GM23248 (cell line): ENCODE measurements at regions not wholly inside any gene's neighbourhood (a gene's known extent, or its start where the extent isn't known, plus 50 kb on each side); places are given as distances from the start of the nearest gene placed in this dataset.
"Not testable (repeated sequence)": the region's sequence is repeated elsewhere in the genome, so short reads cannot be mapped to it uniquely, and the experiment has no call there.

Source experiments
- DNase-seq: peaks from one replicate; pipeline ENCODE4 v3.0.0-alpha.2; 2015
- H2AFZ ChIP-seq: fragments of 200-600 bp; sonication (generic); 2 replicates; pipeline ENCODE4 v1.6.1; 2016; ENCODE audit warnings: antibody characterized with exemption
- H3F3A ChIP-seq: fragments of 200-600 bp; sonication (generic); 2 replicates; pipeline ENCODE4 v1.6.1; 2016; ENCODE audit warnings: mild to moderate bottlenecking, antibody characterized with exemption, mixed run types; ENCODE audit not compliant: insufficient read depth
- H3K27ac ChIP-seq: fragments of 200-600 bp; sonication (generic); 2 replicates; pipeline ENCODE4 v1.5.1; 2016; ENCODE audit warnings: mild to moderate bottlenecking
- H3K27me3 ChIP-seq: fragments of 200-600 bp; sonication (generic); replicated peaks from 2 replicates; pipeline ENCODE4 v1.6.1; 2016; ENCODE audit warnings: mild to moderate bottlenecking; ENCODE audit not compliant: insufficient read depth
- H3K36me3 ChIP-seq: fragments of 200-600 bp; sonication (generic); 2 replicates; pipeline ENCODE4 v1.6.1; 2016; ENCODE audit warnings: low read depth, mild to moderate bottlenecking
- H3K4me1 ChIP-seq: fragments of 200-600 bp; sonication (generic); 2 replicates; pipeline ENCODE4 v1.6.1; 2016; ENCODE audit warnings: mild to moderate bottlenecking; ENCODE audit not compliant: insufficient read depth
- H3K4me2 ChIP-seq: fragments of 200-600 bp; sonication (generic); one replicate; pipeline ENCODE4 v1.6.1; 2016; ENCODE audit warnings: mild to moderate bottlenecking; ENCODE audit not compliant: unreplicated experiment
- H3K4me3 ChIP-seq: fragments of 200-600 bp; sonication (generic); 2 replicates; pipeline ENCODE4 v1.5.1; 2016; ENCODE audit warnings: mild to moderate bottlenecking
- H3K79me2 ChIP-seq: fragments of 200-600 bp; sonication (generic); 2 replicates; pipeline ENCODE4 v1.6.1; 2016; ENCODE audit warnings: mild to moderate bottlenecking; ENCODE audit not compliant: insufficient read depth
- H3K9ac ChIP-seq: fragments of 200-600 bp; sonication (generic); 2 replicates; pipeline ENCODE4 v1.6.1; 2016; ENCODE audit warnings: mild to moderate bottlenecking
- H3K9me2 ChIP-seq: fragments of 200-600 bp; sonication (generic); 2 replicates; pipeline ENCODE4 v1.6.1; 2016; ENCODE audit warnings: mixed run types, mild to moderate bottlenecking, moderate library complexity; ENCODE audit not compliant: insufficient read depth
- H3K9me3 ChIP-seq: fragments of 200-600 bp; sonication (generic); one replicate; pipeline ENCODE4 v1.6.1; 2017; ENCODE audit warnings: low read depth
- H4K20me1 ChIP-seq: fragments of 200-600 bp; sonication (generic); 2 replicates; pipeline ENCODE4 v1.6.0; 2016; ENCODE audit not compliant: insufficient read depth
- EZH2 ChIP-seq: fragments of 200-600 bp; sonication (generic); IDR thresholded peaks from 2 replicates; pipeline ENCODE4 v1.6.1; 2018; ENCODE audit warnings: antibody characterized with exemption, mild to moderate bottlenecking; ENCODE audit not compliant: insufficient read depth, poor library complexity, severe bottlenecking
- EZH2phosphoT487 ChIP-seq: fragments of 200-600 bp; sonication (generic); IDR thresholded peaks from 2 replicates; pipeline ENCODE4 v1.6.1; 2018; ENCODE audit warnings: antibody characterized with exemption, moderate library complexity, mild to moderate bottlenecking, low read depth; ENCODE audit not compliant: insufficient read depth
- WGBS, 2 experiments: methylation state at CpG; one replicate each; pipeline ENCODE4 v1.1.6; 2015 to 2017; ENCODE audit warnings: low lambda C conversion rate in 2 of 2, low coverage in 1 of 2; ENCODE audit errors: missing lambda C conversion rate in 2 of 2; 5-methylcytosine and 5-hydroxymethylcytosine counted together
- in situ Hi-C: fragments of 300-500 bp; cut with MboI; formaldehyde crosslinking; loops from 2 replicates; pipeline ENCODE4 v1.15.0; 2020

- H3K4me1 ChIP-seq, H3K27ac ChIP-seq, H2AFZ ChIP-seq, H3K27me3 ChIP-seq, H3K4me3 ChIP-seq, H3K9me2 ChIP-seq, H3F3A ChIP-seq, H3K36me3 ChIP-seq, H4K20me1 ChIP-seq, in situ Hi-C loops, H3K9ac ChIP-seq, H3K4me2 ChIP-seq, H3K9me3 ChIP-seq, DNase-seq, H3K79me2 ChIP-seq: not testable (repeated sequence)
- whole genome bisulfite sequencing, 2 experiments, result 76 to 80% methylated on average over 9 of the region's 9 CpGs
Observed at GRCh38 chr7:103244865-103245264, 52.4 kb upstream of the PMPCB start.

DNA sequence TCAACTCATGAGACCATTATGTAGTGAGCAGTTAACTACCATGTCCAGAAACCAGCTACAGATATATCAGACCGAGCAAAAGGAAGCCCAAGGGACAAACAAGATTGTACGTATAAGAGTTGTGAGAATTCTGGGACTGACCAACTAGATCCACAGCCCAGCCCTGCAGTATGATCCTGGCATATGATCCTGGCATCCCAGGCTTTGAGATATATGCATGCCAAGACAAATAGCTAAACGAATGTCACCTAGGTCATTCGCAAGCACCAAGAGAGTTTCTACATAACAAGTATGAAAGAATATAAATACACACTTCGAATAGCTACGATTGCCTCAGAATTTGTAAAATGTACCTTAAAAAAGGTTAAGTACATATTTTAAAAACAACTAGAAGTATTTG, 56.4 kb upstream of the PMPCB start:
- no peak for TF ChIP-seq EZH2
- no peak for TF ChIP-seq EZH2phosphoT487
- Histone ChIP-seq H3K9me3 (no peaks in the 10 kb centered on the region), H3K79me2 (no peaks in the 10 kb centered on the region), H4K20me1 (no peaks in the 10 kb centered on the region), H3K4me1 (no peaks in the 10 kb centered on the region), H3K4me3 (no peak overlapping the region), H3K9ac (no peak overlapping the region), H3K4me2 (no peak overlapping the region), H3K36me3 (no peaks in the 10 kb centered on the region), H2AFZ (no peak overlapping the region), H3K27me3 (no peaks in the 10 kb centered on the region), H3K27ac (no peak overlapping the region), H3K9me2 (no peaks in the 10 kb centered on the region), H3F3A (no peaks in the 10 kb centered on the region)
- WGBS, 2 experiments, result 73 to 75% methylated on average over 6 of the region's 6 CpGs
- DNase-seq, result no peak
- in situ Hi-C loops, result no loop called here

GRCh38 chr7:103235824-103236223, 61.4 kb upstream of the PMPCB start:
- H3K4me1 ChIP-seq, H3K79me2 ChIP-seq, H2AFZ ChIP-seq, H3K9ac ChIP-seq, H3F3A ChIP-seq, in situ Hi-C loops, DNase-seq, H3K27ac ChIP-seq, H4K20me1 ChIP-seq, H3K27me3 ChIP-seq, H3K9me3 ChIP-seq, H3K36me3 ChIP-seq, H3K9me2 ChIP-seq, H3K4me3 ChIP-seq, H3K4me2 ChIP-seq: not testable (repeated sequence)
- WGBS, 2 experiments, result 0 to 60% methylated on average over 1 to 3 of the region's 4 CpGs

GRCh38 chr7:103234877-103235276, 62.4 kb upstream of the PMPCB start:
- H3K4me3 ChIP-seq, H3K9me3 ChIP-seq, in situ Hi-C loops, H3K36me3 ChIP-seq, H2AFZ ChIP-seq, H3K9me2 ChIP-seq, H3K27ac ChIP-seq, H4K20me1 ChIP-seq, H3K27me3 ChIP-seq, H3K9ac ChIP-seq, H3K79me2 ChIP-seq, DNase-seq, H3K4me2 ChIP-seq, H3F3A ChIP-seq, H3K4me1 ChIP-seq: not testable (repeated sequence)
- WGBS, 2 experiments, result 52 to 56% methylated on average over 2 of the region's 2 CpGs

- H3K27ac ChIP-seq, H3K9me2 ChIP-seq, H3F3A ChIP-seq, H3K79me2 ChIP-seq, H2AFZ ChIP-seq, DNase-seq, H4K20me1 ChIP-seq, H3K27me3 ChIP-seq, H3K9ac ChIP-seq, in situ Hi-C loops, H3K4me3 ChIP-seq, H3K4me2 ChIP-seq, H3K4me1 ChIP-seq, H3K9me3 ChIP-seq, H3K36me3 ChIP-seq: not testable (repeated sequence)
- 11 to 50% methylated on average over 1 of the region's 1 CpG for WGBS, 2 experiments
Observed at GRCh38 chr7:103227787-103228186, 69.4 kb upstream of the PMPCB start.

GRCh38 chr7:103225798-103226197, 71.4 kb upstream of the PMPCB start:
- H2AFZ ChIP-seq, H3K79me2 ChIP-seq, H3K4me3 ChIP-seq, H3K4me1 ChIP-seq, H3K27me3 ChIP-seq, H3K4me2 ChIP-seq, in situ Hi-C loops, H3K9me3 ChIP-seq, DNase-seq, H3K9me2 ChIP-seq, H3K9ac ChIP-seq, H3K36me3 ChIP-seq, H3F3A ChIP-seq, H3K27ac ChIP-seq, H4K20me1 ChIP-seq: not testable (repeated sequence)
- 40 to 50% methylated on average over 1 of the region's 1 CpG for WGBS, 2 experiments

- H3K79me2 ChIP-seq, H3K27ac ChIP-seq, H4K20me1 ChIP-seq, H3K4me3 ChIP-seq, H3K9me3 ChIP-seq, H3K9ac ChIP-seq, in situ Hi-C loops, H3K9me2 ChIP-seq, H2AFZ ChIP-seq, H3K4me2 ChIP-seq, H3F3A ChIP-seq, H3K4me1 ChIP-seq, H3K27me3 ChIP-seq, DNase-seq, H3K36me3 ChIP-seq: not testable (repeated sequence)
- WGBS, 2 experiments, result 84 to 90% methylated on average over 3 of the region's 3 CpGs
Observed at GRCh38 chr7:103223065-103223464, 74.2 kb upstream of the NAPEPLD start.

DNA sequence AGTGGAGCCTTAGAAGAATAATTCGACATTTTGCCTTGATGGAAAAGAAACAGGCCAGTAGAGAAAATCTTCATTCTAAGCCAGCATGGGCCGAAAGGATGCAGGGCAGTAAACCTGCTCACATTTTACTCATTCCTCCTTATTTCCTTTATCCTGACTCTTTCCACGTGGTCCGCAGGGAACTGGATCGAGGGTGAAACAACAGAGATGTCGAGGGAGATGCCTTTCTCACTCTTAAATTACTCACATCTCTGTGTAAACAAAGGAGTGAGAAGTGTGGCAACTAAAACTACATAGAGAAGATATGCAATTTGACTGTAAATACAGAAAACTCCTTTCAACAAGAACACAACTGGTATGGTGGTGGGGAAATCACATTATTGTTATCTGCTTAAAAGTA, 62.1 kb upstream of the NAPEPLD start:
- in situ Hi-C loops, H3K27me3 ChIP-seq, H3K79me2 ChIP-seq, H3F3A ChIP-seq, H3K9ac ChIP-seq, H3K4me1 ChIP-seq, H3K4me3 ChIP-seq, H3K36me3 ChIP-seq, H3K9me2 ChIP-seq, H3K27ac ChIP-seq, H3K4me2 ChIP-seq, H3K9me3 ChIP-seq, H4K20me1 ChIP-seq: not testable (repeated sequence)
- H2AFZ ChIP-seq, result peak overlapping the region; percentile 66; the same call in 1 of the 2 replicates
- WGBS, 2 experiments, result 7% methylated on average over 6 of the region's 6 CpGs
- peak; percentile 9 for DNase-seq
